Dendritic cell treated with granulocyte-macrophage colony-stimulating factor and Interleukin-4, amounts not matched to agents 40 ng/mL and 50 ng/mL, for 4 days (primary cell): ENCODE measurements at regions not wholly inside any gene's neighbourhood (a gene's known extent, or its start where the extent isn't known, plus 50 kb on each side); places are given as distances from the start of the nearest gene placed in this dataset.
"Not testable (repeated sequence)": the region's sequence is repeated elsewhere in the genome, so short reads cannot be mapped to it uniquely, and the experiment has no call there.

Experiments used
- H3K27ac Mint-ChIP-seq: one replicate; pipeline ENCODE4 v1.8.0; 2022; ENCODE audit warnings: mild to moderate bottlenecking, mixed read lengths
- H3K27me3 Mint-ChIP-seq: one replicate; pipeline ENCODE4 v1.8.0; 2022; ENCODE audit warnings: mild to moderate bottlenecking, mixed read lengths
- H3K36me3 Mint-ChIP-seq: one replicate; pipeline ENCODE4 v1.8.0; 2022; ENCODE audit warnings: low read depth, mixed read lengths
- H3K4me1 Mint-ChIP-seq: one replicate; pipeline ENCODE4 v1.8.0; 2022; ENCODE audit warnings: low read depth, mixed read lengths
- H3K4me3 Mint-ChIP-seq: one replicate; pipeline ENCODE4 v1.8.0; 2022; ENCODE audit warnings: mild to moderate bottlenecking, moderate library complexity, mixed read lengths
- H3K9me3 Mint-ChIP-seq: one replicate; pipeline ENCODE4 v1.8.0; 2022; ENCODE audit warnings: mixed read lengths
- intact Hi-C: fragments of 100-400 bp; cut with micrococcal nuclease; formaldehyde crosslinking; loops from one replicate; pipeline ENCODE4 v1.15.0; 2022

GRCh38 chr20:56766528-56766927, 137.4 kb downstream of the TFAP2C start:
- intact Hi-C loops, result no loop called here
- no peaks in the 10 kb centered on the region for H3K27me3 Mint-ChIP-seq
- H3K4me1 Mint-ChIP-seq, result no peaks in the 10 kb centered on the region
- H3K36me3 Mint-ChIP-seq, result no peaks in the 10 kb centered on the region
- H3K9me3 Mint-ChIP-seq, result no peaks in the 10 kb centered on the region
- no peak overlapping the region for H3K4me3 Mint-ChIP-seq
- H3K27ac Mint-ChIP-seq, result no peak overlapping the region

DNA sequence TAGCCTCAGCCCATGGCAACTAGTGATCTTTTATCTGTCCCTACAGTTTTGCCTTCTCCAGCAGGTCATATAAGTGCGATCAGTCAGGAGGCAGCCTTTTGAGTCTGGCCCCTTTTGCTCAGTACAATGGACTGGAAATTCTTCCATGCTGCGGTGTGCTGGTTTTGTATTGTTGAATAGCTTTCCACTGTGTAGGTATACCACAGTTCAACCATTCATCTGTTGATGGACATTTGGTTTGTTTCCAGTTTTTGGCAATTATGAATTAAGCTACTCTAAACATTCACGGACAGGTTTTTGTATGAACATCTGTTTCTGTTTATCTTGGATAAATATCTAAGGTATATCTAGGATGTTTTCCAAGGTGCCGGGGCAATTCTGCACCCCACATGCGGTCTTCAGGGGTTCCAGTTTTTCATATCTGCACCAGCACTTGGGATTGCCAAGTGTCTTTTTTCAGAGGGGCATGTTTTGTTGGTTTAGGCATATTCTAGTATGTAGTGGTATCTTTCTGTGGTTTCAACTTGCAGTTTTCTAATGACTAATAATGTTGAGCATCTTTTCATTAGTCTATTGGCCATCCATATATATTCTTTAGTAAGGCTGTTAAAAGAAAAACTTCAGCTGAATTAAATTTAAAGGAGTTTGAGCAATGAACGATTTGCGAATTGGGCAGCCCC, 141.0 kb downstream of the TFAP2C start:
- Mint-ChIP-seq H3K4me3 (no peak overlapping the region), H3K4me1 (no peaks in the 10 kb centered on the region), H3K27ac (no peak overlapping the region), H3K27me3 (no peaks in the 10 kb centered on the region), H3K9me3 (no peaks in the 10 kb centered on the region), H3K36me3 (no peaks in the 10 kb centered on the region)
- intact Hi-C loops, result no loop called here

DNA sequence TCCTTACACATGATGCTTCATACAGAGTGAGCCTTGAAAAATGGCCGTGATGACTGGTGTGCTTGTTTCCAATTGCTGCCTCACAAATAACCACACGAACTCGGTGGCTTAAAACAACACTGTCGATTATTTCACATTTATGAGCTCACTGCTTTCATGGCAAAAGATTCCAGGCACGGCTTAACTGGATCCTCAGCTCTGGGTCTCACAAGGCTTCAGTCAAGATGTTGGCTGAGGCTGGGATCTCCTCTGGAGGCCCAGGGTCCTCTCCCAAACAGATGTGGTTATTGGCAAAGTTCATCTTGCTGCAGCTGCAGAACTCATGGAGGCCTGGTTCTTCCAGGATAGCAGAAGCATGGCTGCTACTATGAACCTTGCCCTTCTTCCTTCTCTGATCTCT, 144.6 kb downstream of the TFAP2C start:
- H3K27ac Mint-ChIP-seq, result no peak overlapping the region
- H3K9me3 Mint-ChIP-seq, result no peaks in the 10 kb centered on the region
- H3K4me1 Mint-ChIP-seq, result no peaks in the 10 kb centered on the region
- H3K4me3 Mint-ChIP-seq, result no peak overlapping the region
- intact Hi-C loops, result no loop called here
- H3K27me3 Mint-ChIP-seq, result peaks cover 2% of the 10 kb centered on the region
- no peaks in the 10 kb centered on the region for H3K36me3 Mint-ChIP-seq

- peaks cover 5% of the 10 kb centered on the region for H3K27me3 Mint-ChIP-seq
- no peak overlapping the region for H3K4me3 Mint-ChIP-seq
- no peaks in the 10 kb centered on the region for H3K4me1 Mint-ChIP-seq
- H3K27ac Mint-ChIP-seq, result no peak overlapping the region
- H3K36me3 Mint-ChIP-seq, result no peaks in the 10 kb centered on the region
- intact Hi-C loops, result no loop called here
- H3K9me3 Mint-ChIP-seq, result no peaks in the 10 kb centered on the region
These were observed 145.8 kb downstream of the TFAP2C start for GRCh38 chr20:56774873-56775272.

DNA sequence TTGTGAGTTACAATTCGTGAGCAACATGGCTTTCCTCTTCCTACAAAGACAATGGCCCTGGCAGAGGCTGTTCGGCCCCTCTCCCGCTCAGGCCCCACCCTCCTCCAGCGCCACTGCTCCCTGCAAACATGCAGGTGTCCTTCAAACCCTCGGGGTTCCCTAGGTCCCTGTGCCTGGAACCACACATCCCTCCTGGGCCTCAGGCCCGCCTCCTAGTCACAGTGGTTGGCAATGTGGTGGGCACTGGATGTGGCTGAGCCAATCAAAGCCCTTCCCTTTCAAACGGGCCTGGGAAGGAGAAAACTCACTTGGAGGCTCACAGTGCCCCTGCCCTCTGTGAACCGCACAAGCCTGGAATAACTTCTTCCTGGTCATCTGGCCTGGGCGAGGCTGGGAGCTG, 147.2 kb downstream of the TFAP2C start:
- Mint-ChIP-seq H3K27ac (no peak overlapping the region), H3K9me3 (no peaks in the 10 kb centered on the region), H3K4me1 (no peaks in the 10 kb centered on the region), H3K4me3 (no peak overlapping the region), H3K27me3 (peaks cover 7% of the 10 kb centered on the region), H3K36me3 (no peaks in the 10 kb centered on the region)
- intact Hi-C loops, result no loop called here

DNA sequence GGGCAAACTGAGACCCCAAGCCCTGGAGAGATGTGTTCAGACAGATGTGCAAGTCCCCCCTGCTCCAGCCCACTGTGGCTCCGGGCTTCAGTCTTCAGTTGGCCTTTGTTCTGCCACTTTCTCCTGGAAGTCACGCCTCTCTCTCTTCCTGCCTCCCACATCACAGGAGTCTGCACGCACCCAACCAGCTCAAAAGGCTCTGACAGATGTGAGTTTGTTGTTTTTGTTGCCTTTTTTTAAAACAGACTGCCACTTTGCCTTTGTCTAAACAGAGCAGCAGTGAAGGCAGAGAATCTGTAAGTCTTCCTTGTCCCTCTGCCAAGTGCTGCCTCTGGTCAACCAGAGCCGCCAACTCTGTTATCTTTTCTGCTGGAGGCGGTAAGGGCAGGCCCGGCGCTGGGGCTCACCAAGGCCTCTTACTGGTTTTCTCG, 149.7 kb downstream of the TFAP2C start:
- no peaks in the 10 kb centered on the region for H3K36me3 Mint-ChIP-seq
- H3K9me3 Mint-ChIP-seq, result no peaks in the 10 kb centered on the region
- H3K4me3 Mint-ChIP-seq, result no peak overlapping the region
- no peaks in the 10 kb centered on the region for H3K4me1 Mint-ChIP-seq
- peaks cover 7% of the 10 kb centered on the region for H3K27me3 Mint-ChIP-seq
- intact Hi-C loops, result no loop called here
- H3K27ac Mint-ChIP-seq, result no peak overlapping the region

GRCh38 chr20:56779452-56780143, 150.5 kb downstream of the TFAP2C start:
- no peaks in the 10 kb centered on the region for H3K36me3 Mint-ChIP-seq
- peaks cover 7% of the 10 kb centered on the region for H3K27me3 Mint-ChIP-seq
- no peak overlapping the region for H3K27ac Mint-ChIP-seq
- no peaks in the 10 kb centered on the region for H3K9me3 Mint-ChIP-seq
- intact Hi-C loops, result no loop called here
- no peaks in the 10 kb centered on the region for H3K4me1 Mint-ChIP-seq
- no peak overlapping the region for H3K4me3 Mint-ChIP-seq

GRCh38 chr20:56780266-56780665, 151.2 kb downstream of the TFAP2C start:
- Mint-ChIP-seq H3K36me3 (no peaks in the 10 kb centered on the region), H3K9me3 (no peaks in the 10 kb centered on the region), H3K27me3 (peaks cover 8% of the 10 kb centered on the region), H3K4me1 (no peaks in the 10 kb centered on the region), H3K4me3 (no peak overlapping the region), H3K27ac (no peak overlapping the region)
- intact Hi-C loops, result no loop called here

DNA sequence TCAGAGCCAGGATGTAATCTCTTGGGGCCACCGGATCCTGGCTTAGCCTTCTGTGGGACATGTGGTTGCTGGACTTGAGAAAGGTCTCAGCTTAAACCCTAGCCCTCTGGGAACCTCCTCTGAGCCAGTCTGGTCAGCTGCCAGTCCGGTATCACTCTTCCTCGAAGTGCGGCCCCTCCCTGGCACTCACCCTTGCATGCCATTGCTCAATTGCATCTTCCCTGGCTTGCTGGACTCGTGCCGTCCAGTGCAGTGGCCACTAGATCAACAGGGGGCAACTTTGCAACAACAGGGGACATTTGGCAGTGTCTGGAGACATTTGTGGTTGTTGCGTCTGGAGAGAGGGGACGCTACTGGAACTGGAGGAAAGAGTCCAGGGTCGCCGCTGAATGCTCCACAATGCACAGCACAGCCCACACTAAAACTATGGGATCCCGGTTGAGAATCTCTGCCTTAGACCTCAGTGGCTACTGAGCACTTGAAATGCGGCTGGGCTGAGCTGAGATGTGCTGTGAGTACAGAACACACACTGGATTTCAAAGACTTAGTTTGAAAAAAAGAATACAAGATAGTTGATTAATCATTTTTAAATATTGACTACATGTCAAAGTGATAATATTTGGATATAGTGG, 152.1 kb downstream of the TFAP2C start:
- Mint-ChIP-seq H3K36me3 (no peaks in the 10 kb centered on the region), H3K9me3 (no peaks in the 10 kb centered on the region), H3K27ac (peak overlapping the region; percentile 6)

DNA sequence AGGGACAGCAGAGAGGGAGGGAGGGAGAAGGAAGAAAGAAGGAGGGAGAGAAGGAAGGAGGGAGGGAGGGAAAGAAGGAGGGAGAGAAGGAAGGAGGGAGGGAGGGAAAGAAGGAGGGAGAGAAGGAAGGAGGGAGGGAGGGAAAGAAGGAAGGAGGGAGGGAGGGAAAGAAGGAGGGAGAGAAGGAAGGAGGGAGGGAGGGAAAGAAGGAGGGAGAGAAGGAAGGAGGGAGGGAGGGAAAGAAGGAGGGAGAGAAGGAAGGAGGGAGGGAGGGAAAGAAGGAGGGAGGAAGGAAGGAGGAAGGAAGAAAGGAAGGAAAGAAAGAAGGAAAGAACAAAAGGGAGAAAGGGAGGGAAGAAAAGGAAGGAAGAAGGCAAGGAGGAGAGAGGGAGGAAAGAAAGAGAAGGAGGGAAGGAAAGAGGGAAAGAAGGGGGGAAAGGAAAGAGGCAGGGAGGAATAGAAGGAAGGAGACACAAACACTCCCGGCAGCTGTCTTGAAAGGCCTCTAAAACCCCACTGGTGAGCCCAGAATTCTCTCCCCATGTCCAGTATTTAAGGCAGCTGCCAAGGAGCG, 153.0 kb downstream of the TFAP2C start:
- H3K4me3 Mint-ChIP-seq, H3K27me3 Mint-ChIP-seq, H3K4me1 Mint-ChIP-seq, H3K36me3 Mint-ChIP-seq, intact Hi-C loops, H3K9me3 Mint-ChIP-seq: not testable (repeated sequence)
- H3K27ac Mint-ChIP-seq, result peak overlapping the region; percentile 6

More for the DNA sequence above, 152.1 kb downstream of the TFAP2C start:
- Mint-ChIP-seq H3K27me3 (peaks cover 8% of the 10 kb centered on the region), H3K4me3 (no peak overlapping the region), H3K4me1 (no peaks in the 10 kb centered on the region)
- intact Hi-C loops, result no loop called here

GRCh38 chr20:56782814-56783213, 153.7 kb downstream of the TFAP2C start:
- H3K27me3 Mint-ChIP-seq, result not testable (repeated sequence)

GRCh38 chr20:56783826-56784225, 154.7 kb downstream of the TFAP2C start:
- peaks cover 8% of the 10 kb centered on the region for H3K4me1 Mint-ChIP-seq
- intact Hi-C loops, result no loop called here
- no peaks in the 10 kb centered on the region for H3K9me3 Mint-ChIP-seq
- peaks cover 6% of the 10 kb centered on the region for H3K27me3 Mint-ChIP-seq
- no peak overlapping the region for H3K4me3 Mint-ChIP-seq
- no peaks in the 10 kb centered on the region for H3K36me3 Mint-ChIP-seq
- no peak overlapping the region for H3K27ac Mint-ChIP-seq

More at GRCh38 chr20:56782814-56783213, 153.7 kb downstream of the TFAP2C start:
- H3K4me3 Mint-ChIP-seq, H3K27ac Mint-ChIP-seq, H3K4me1 Mint-ChIP-seq, H3K36me3 Mint-ChIP-seq, H3K9me3 Mint-ChIP-seq, intact Hi-C loops: not testable (repeated sequence)

DNA sequence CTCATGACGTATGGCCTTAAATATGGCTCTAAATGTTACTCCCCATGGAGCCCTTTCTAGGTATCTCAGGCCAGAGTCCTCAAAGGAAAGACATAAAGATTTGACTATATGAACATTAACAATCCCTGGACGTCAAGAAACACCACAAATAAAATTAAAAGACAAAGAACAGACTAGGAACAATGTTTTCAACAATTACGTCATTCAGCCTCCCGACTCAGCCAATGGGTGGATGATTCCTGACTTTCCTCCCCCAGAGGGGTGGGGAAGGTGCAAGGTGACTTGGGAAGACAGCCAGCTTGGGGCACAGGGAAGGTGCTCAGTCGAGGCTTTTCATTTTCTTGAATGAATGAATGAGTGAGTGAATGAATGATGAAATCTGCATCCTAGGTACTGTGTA, 157.4 kb downstream of the TFAP2C start:
- peaks cover 1% of the 10 kb centered on the region for H3K27me3 Mint-ChIP-seq
- intact Hi-C loops, result no loop called here
- peaks cover 8% of the 10 kb centered on the region for H3K4me1 Mint-ChIP-seq
- H3K9me3 Mint-ChIP-seq, result no peaks in the 10 kb centered on the region
- no peak overlapping the region for H3K4me3 Mint-ChIP-seq
- H3K27ac Mint-ChIP-seq, result no peak overlapping the region
- H3K36me3 Mint-ChIP-seq, result no peaks in the 10 kb centered on the region

- H3K27me3 Mint-ChIP-seq, result peaks cover 3% of the 10 kb centered on the region
- H3K27ac Mint-ChIP-seq, result no peak overlapping the region
- H3K36me3 Mint-ChIP-seq, result no peaks in the 10 kb centered on the region
- no peaks in the 10 kb centered on the region for H3K9me3 Mint-ChIP-seq
- peaks cover 8% of the 10 kb centered on the region for H3K4me1 Mint-ChIP-seq
- H3K4me3 Mint-ChIP-seq, result no peak overlapping the region
- intact Hi-C loops, result no loop called here
These were observed 159.1 kb downstream of the TFAP2C start for GRCh38 chr20:56788041-56788670.
